Keratinocyte (primary cell): ENCODE measurements at regions not wholly inside any gene's neighbourhood (a gene's known extent, or its start where the extent isn't known, plus 50 kb on each side); places are given as distances from the start of the nearest gene placed in this dataset.

Experiments used
- DNase-seq: peaks from one replicate; pipeline ENCODE4 v3.0.0-alpha.2; 2011; ENCODE audit warnings: low read depth, missing footprints, low spot score
- FAIRE-seq: peaks from 2 replicates; lab custom pipeline; 2011; peaks lifted over from hg19 to GRCh38; lab: Jason Lieb, UNC
- H2AFZ ChIP-seq: 2 replicates; pipeline ENCODE4 v1.6.0; 2012; ENCODE audit warnings: low read length, control low read depth, inconsistent platforms; ENCODE audit not compliant: control insufficient read depth
- H3K27ac ChIP-seq: 2 replicates; pipeline ENCODE4 v1.5.1; 2011; ENCODE audit warnings: low read length; ENCODE audit not compliant: control insufficient read depth, insufficient read depth
- H3K27me3 ChIP-seq: 3 replicates; pipeline ENCODE4 v1.6.0; 2011; ENCODE audit warnings: low read length; ENCODE audit not compliant: control insufficient read depth, insufficient read depth; ENCODE audit errors: extremely low read depth
- H3K36me3 ChIP-seq, 2 experiments: 2 replicates in 1 of 2; 3 replicates in 1 of 2; pipeline ENCODE4 v1.5.1; 2011; ENCODE audit warnings: low read length in 2 of 2, mild to moderate bottlenecking in 1 of 2; ENCODE audit not compliant: control insufficient read depth in 2 of 2, insufficient read depth in 2 of 2; ENCODE audit errors: extremely low read depth in 1 of 2
- H3K4me1 ChIP-seq: 3 replicates; pipeline ENCODE4 v1.5.1; 2011; ENCODE audit warnings: low read length; ENCODE audit not compliant: control insufficient read depth, insufficient read depth; ENCODE audit errors: extremely low read depth
- H3K4me2 ChIP-seq: 3 replicates; pipeline ENCODE4 v1.6.0; 2011; ENCODE audit warnings: low read depth, low read length; ENCODE audit not compliant: control insufficient read depth, insufficient read depth; ENCODE audit errors: extremely low read depth
- H3K4me3 ChIP-seq, 3 experiments: fragments of 200-600 bp in 1 of 3; sonication (generic) in 1 of 3; 2 replicates in 2 of 3; 3 replicates in 1 of 3; pipeline ENCODE4 v1.5.1; 2011 to 2016; ENCODE audit warnings: low read length in 3 of 3, mild to moderate bottlenecking in 3 of 3, control low read depth in 2 of 3, inconsistent platforms in 1 of 3, low read depth in 1 of 3, mixed read lengths in 1 of 3, mixed run types in 1 of 3, moderate library complexity in 1 of 3; ENCODE audit not compliant: control insufficient read depth in 2 of 3, insufficient read depth in 2 of 3; ENCODE audit errors: extremely low read depth in 1 of 3
- H3K79me2 ChIP-seq: 2 replicates; pipeline ENCODE4 v1.6.0; 2012; ENCODE audit warnings: low read length; ENCODE audit not compliant: control insufficient read depth, insufficient read depth
- H3K9ac ChIP-seq: 3 replicates; pipeline ENCODE4 v1.6.0; 2011; ENCODE audit warnings: low read length; ENCODE audit not compliant: control insufficient read depth, insufficient read depth; ENCODE audit errors: extremely low read depth
- H3K9me1 ChIP-seq: 3 replicates; pipeline ENCODE4 v1.6.0; 2011; ENCODE audit warnings: low read length; ENCODE audit not compliant: control insufficient read depth, insufficient read depth; ENCODE audit errors: extremely low read depth
- H3K9me3 ChIP-seq: 2 replicates; pipeline ENCODE4 v1.5.1; 2012; ENCODE audit warnings: low read depth, low read length; ENCODE audit not compliant: control insufficient read depth
- H4K20me1 ChIP-seq: 3 replicates; pipeline ENCODE4 v1.6.0; 2011; ENCODE audit warnings: low read length; ENCODE audit not compliant: control insufficient read depth, insufficient read depth; ENCODE audit errors: extremely low read depth
- EZH2 ChIP-seq: IDR thresholded peaks from one replicate; pipeline ENCODE4 v1.6.1; 2012; ENCODE audit warnings: inconsistent platforms, mild to moderate bottlenecking, low read length, moderate library complexity
- dilution Hi-C: fragments of 300-500 bp; cut with MboI; formaldehyde crosslinking; loops from one replicate; pipeline ENCODE4 v1.7.0; 2020; ENCODE audit warnings: low sequenced_read_pairs; ENCODE audit not compliant: extremely low pct_ligation_motif_present
- TF ChIP-seq, protein P1 (sequence below), 3 experiments: IDR thresholded peaks in 1 of 3; conservative IDR thresholded peaks in 1 of 3; optimal IDR thresholded peaks in 1 of 3; 2 replicates in 2 of 3; 3 replicates in 1 of 3; pipeline versions ENCODE3 to v1.5.1; 2011; ENCODE audit warnings: low read length in 3 of 3, mild to moderate bottlenecking in 3 of 3, moderate library complexity in 2 of 3, control low read depth in 1 of 3, inconsistent platforms in 1 of 3; ENCODE audit not compliant: insufficient read depth in 2 of 3; ENCODE audit errors: extremely low read depth in 1 of 3

DNA sequence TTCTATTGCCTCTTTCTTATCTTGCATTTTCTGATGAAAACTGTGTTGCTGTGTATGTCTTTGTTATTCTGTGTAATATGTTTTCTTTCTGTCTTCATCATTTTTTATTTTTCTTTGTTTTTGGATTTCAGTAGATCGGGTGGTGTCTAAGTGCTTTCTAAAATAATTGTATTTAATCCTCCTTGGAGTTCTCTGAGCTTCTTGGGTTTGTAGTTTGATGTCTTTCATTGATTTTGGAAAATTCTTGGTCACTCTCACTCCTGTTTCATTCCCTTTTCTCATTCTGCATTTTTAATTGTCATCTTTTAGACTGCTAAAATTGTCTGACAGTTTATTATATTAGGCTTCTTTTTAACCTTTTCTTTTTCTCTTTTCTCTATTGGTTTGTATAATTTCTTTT lies 560.5 kb downstream of the IRX1 start:
- H3K9me3 ChIP-seq, result no peaks in the 10 kb centered on the region
- no peaks in the 10 kb centered on the region for H3K27me3 ChIP-seq
- no peak overlapping the region for H2AFZ ChIP-seq
- no peaks in the 10 kb centered on the region for H3K79me2 ChIP-seq
- no peak overlapping the region for H3K4me3 ChIP-seq
- no peaks in the 10 kb centered on the region for H3K4me1 ChIP-seq
- no peak overlapping the region for H3K4me2 ChIP-seq
- no peak overlapping the region for H3K27ac ChIP-seq
- no peak for FAIRE-seq
- DNase-seq, result no peak
- no peak overlapping the region for H3K9ac ChIP-seq
- TF ChIP-seq, protein P1, sequence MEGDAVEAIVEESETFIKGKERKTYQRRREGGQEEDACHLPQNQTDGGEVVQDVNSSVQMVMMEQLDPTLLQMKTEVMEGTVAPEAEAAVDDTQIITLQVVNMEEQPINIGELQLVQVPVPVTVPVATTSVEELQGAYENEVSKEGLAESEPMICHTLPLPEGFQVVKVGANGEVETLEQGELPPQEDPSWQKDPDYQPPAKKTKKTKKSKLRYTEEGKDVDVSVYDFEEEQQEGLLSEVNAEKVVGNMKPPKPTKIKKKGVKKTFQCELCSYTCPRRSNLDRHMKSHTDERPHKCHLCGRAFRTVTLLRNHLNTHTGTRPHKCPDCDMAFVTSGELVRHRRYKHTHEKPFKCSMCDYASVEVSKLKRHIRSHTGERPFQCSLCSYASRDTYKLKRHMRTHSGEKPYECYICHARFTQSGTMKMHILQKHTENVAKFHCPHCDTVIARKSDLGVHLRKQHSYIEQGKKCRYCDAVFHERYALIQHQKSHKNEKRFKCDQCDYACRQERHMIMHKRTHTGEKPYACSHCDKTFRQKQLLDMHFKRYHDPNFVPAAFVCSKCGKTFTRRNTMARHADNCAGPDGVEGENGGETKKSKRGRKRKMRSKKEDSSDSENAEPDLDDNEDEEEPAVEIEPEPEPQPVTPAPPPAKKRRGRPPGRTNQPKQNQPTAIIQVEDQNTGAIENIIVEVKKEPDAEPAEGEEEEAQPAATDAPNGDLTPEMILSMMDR (optimal IDR thresholded peaks at IDR 0.05 in 1 of 3, IDR thresholded peaks at IDR 0.05 in 1 of 3, conservative IDR thresholded peaks at IDR 0.05 in 1 of 3; ENCODE audit: extremely low read depth in 1 of 3, insufficient read depth in 2 of 3, low read length in 3 of 3), result no peak
- TF ChIP-seq EZH2, result no peak
- H4K20me1 ChIP-seq, result no peaks in the 10 kb centered on the region
- H3K9me1 ChIP-seq, result no peaks in the 10 kb centered on the region
- H3K36me3 ChIP-seq, result no peaks in the 10 kb centered on the region
- dilution Hi-C loops, result no loop called here

DNA sequence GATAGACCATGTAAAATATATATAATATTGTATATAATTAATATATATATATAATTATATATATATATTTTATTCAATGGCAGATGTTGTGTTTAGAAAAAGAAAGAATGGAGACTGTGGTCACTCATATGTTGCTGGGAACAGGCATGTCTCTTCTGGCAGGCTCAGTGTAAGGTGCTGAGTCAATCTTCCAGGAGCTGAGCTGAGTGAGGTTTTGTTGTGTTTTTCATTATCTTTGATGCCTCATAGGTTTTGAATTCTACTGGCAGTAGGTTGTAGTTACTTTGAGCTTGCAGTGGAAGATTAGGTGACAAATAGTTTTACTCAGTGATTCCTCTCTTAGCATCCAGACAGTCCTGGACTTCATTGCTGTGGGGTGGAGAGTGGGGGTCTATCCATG lies 561.3 kb downstream of the IRX1 start:
- FAIRE-seq (no peak), DNase-seq (no peak)
- TF ChIP-seq, protein P1 (optimal IDR thresholded peaks at IDR 0.05 in 1 of 3, IDR thresholded peaks at IDR 0.05 in 1 of 3, conservative IDR thresholded peaks at IDR 0.05 in 1 of 3; ENCODE audit: extremely low read depth in 1 of 3, insufficient read depth in 2 of 3, low read length in 3 of 3), result no peak
- no peak for TF ChIP-seq EZH2

More for the DNA sequence above, 561.3 kb downstream of the IRX1 start:
- H3K4me1 ChIP-seq, result no peaks in the 10 kb centered on the region
- no peak overlapping the region for H3K4me3 ChIP-seq
- no peaks in the 10 kb centered on the region for H3K9me1 ChIP-seq
- H3K36me3 ChIP-seq, result no peaks in the 10 kb centered on the region
- dilution Hi-C loops, result no loop called here
- no peak overlapping the region for H3K4me2 ChIP-seq
- no peaks in the 10 kb centered on the region for H3K27me3 ChIP-seq
- H3K27ac ChIP-seq, result no peak overlapping the region
- H2AFZ ChIP-seq, result no peak overlapping the region
- H4K20me1 ChIP-seq, result no peaks in the 10 kb centered on the region
- no peaks in the 10 kb centered on the region for H3K9me3 ChIP-seq
- no peak overlapping the region for H3K9ac ChIP-seq
- no peaks in the 10 kb centered on the region for H3K79me2 ChIP-seq
